Osteoblast (primary cell): ENCODE measurements at regions not wholly inside any gene's neighbourhood (a gene's known extent, or its start where the extent isn't known, plus 50 kb on each side); places are given as distances from the start of the nearest gene placed in this dataset.

Source experiments
- DNase-seq: peaks from one replicate; pipeline ENCODE4 v3.0.0; 2011; ENCODE audit warnings: low spot score, mixed read lengths; ENCODE audit not compliant: insufficient read length; ENCODE audit errors: missing footprints
- H2AFZ ChIP-seq: 2 replicates; pipeline ENCODE4 v1.6.0; 2011; ENCODE audit warnings: mild to moderate bottlenecking, low read length
- H3K27ac ChIP-seq: 2 replicates; pipeline ENCODE4 v1.5.1; 2011; ENCODE audit warnings: mild to moderate bottlenecking, low read depth, low read length, moderate library complexity
- H3K27me3 ChIP-seq: 2 replicates; pipeline ENCODE4 v1.6.0; 2012; ENCODE audit warnings: mild to moderate bottlenecking, control low read depth, inconsistent platforms, low read length, moderate library complexity; ENCODE audit not compliant: insufficient read depth
- H3K36me3 ChIP-seq: 2 replicates; pipeline ENCODE4 v1.5.1; 2011; ENCODE audit warnings: mild to moderate bottlenecking, low read length, control low read depth, moderate library complexity; ENCODE audit not compliant: insufficient read depth
- H3K4me1 ChIP-seq: 2 replicates; pipeline ENCODE4 v1.5.1; 2011; ENCODE audit warnings: mild to moderate bottlenecking, low read length, control low read depth, moderate library complexity; ENCODE audit not compliant: insufficient read depth
- H3K4me2 ChIP-seq: 2 replicates; pipeline ENCODE4 v1.6.0; 2011; ENCODE audit warnings: mild to moderate bottlenecking, low read length; ENCODE audit not compliant: insufficient read depth
- H3K4me3 ChIP-seq: fragments of 200-600 bp; sonication (generic); 3 replicates; pipeline ENCODE4 v1.5.1; 2012; ENCODE audit warnings: mild to moderate bottlenecking, low read length, inconsistent platforms; ENCODE audit not compliant: insufficient read depth
- H3K79me2 ChIP-seq: 2 replicates; pipeline ENCODE4 v1.6.0; 2012; ENCODE audit warnings: mild to moderate bottlenecking, low read length, control low read depth, inconsistent platforms; ENCODE audit not compliant: insufficient read depth
- H3K9me3 ChIP-seq: 2 replicates; pipeline ENCODE4 v1.5.1; 2011; ENCODE audit warnings: low read depth, low read length, control low read depth
- H4K20me1 ChIP-seq: 2 replicates; pipeline ENCODE4 v1.6.0; 2012; ENCODE audit warnings: mild to moderate bottlenecking, low read length, control low read depth; ENCODE audit not compliant: insufficient read depth
- TF ChIP-seq, protein P1 (sequence below): IDR thresholded peaks from 2 replicates; pipeline ENCODE4 v1.5.1; 2011; ENCODE audit warnings: mild to moderate bottlenecking, low read depth, low read length, moderate library complexity; ENCODE audit errors: extremely low read depth

DNA sequence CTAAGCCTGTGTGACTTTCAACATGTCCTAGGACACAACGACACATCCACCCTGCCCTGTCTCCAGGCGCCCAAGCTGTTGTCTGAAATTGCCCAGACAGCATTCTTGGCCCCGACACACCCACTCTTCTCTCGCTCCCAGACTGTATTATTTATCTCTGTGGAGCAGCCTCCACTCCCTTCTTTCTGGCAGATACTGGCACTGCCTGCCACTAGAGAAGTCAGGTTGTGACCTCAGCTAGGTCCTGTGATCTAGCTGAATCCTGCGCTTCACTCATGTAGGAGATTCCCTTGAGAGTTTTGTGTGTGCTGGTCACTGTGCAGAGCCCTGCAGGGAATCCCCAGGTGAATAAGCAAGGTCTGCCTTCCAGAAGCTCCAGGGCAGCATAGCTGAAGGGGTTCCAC, 77.1 kb upstream of the TNP1 start:
- no peaks in the 10 kb centered on the region for H3K36me3 ChIP-seq
- no peaks in the 10 kb centered on the region for H3K79me2 ChIP-seq
- H3K27ac ChIP-seq, result no peak overlapping the region
- H3K4me1 ChIP-seq, result no peaks in the 10 kb centered on the region
- H4K20me1 ChIP-seq, result no peaks in the 10 kb centered on the region
- TF ChIP-seq, protein P1, sequence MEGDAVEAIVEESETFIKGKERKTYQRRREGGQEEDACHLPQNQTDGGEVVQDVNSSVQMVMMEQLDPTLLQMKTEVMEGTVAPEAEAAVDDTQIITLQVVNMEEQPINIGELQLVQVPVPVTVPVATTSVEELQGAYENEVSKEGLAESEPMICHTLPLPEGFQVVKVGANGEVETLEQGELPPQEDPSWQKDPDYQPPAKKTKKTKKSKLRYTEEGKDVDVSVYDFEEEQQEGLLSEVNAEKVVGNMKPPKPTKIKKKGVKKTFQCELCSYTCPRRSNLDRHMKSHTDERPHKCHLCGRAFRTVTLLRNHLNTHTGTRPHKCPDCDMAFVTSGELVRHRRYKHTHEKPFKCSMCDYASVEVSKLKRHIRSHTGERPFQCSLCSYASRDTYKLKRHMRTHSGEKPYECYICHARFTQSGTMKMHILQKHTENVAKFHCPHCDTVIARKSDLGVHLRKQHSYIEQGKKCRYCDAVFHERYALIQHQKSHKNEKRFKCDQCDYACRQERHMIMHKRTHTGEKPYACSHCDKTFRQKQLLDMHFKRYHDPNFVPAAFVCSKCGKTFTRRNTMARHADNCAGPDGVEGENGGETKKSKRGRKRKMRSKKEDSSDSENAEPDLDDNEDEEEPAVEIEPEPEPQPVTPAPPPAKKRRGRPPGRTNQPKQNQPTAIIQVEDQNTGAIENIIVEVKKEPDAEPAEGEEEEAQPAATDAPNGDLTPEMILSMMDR, result no peak
- DNase-seq, result no peak
- no peak overlapping the region for H2AFZ ChIP-seq
- H3K4me3 ChIP-seq, result no peak overlapping the region
- H3K27me3 ChIP-seq, result peaks cover 11% of the 10 kb centered on the region
- H3K4me2 ChIP-seq, result no peak overlapping the region
- no peaks in the 10 kb centered on the region for H3K9me3 ChIP-seq

DNA sequence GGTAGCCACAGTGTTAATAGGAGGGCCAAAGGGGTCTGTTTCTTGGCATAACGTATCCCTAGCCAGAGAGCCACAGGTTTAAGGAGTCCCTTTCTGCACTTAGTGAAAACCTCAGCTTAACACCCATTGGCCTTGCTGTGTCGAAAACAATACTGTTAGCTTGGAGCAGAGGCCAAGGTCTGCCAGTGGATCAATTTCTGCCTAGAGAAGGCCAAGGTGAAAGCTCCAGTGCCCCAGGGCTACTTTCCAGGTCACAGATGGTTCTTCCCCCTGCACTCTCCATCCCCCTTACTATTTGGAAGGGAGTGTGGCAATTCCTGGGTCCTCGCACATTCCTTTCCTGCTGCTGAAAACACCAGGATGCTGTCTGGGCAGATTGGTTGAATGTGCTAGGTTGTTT, 74.8 kb upstream of the TNP1 start:
- peaks cover 11% of the 10 kb centered on the region for H3K27me3 ChIP-seq
- TF ChIP-seq, protein P1, result no peak
- no peaks in the 10 kb centered on the region for H3K79me2 ChIP-seq
- no peaks in the 10 kb centered on the region for H4K20me1 ChIP-seq
- H3K36me3 ChIP-seq, result no peaks in the 10 kb centered on the region
- H3K4me1 ChIP-seq, result no peaks in the 10 kb centered on the region
- no peak overlapping the region for H3K4me3 ChIP-seq
- no peak overlapping the region for H2AFZ ChIP-seq
- H3K27ac ChIP-seq, result no peak overlapping the region
- DNase-seq, result no peak
- H3K4me2 ChIP-seq, result no peak overlapping the region
- no peaks in the 10 kb centered on the region for H3K9me3 ChIP-seq

DNA sequence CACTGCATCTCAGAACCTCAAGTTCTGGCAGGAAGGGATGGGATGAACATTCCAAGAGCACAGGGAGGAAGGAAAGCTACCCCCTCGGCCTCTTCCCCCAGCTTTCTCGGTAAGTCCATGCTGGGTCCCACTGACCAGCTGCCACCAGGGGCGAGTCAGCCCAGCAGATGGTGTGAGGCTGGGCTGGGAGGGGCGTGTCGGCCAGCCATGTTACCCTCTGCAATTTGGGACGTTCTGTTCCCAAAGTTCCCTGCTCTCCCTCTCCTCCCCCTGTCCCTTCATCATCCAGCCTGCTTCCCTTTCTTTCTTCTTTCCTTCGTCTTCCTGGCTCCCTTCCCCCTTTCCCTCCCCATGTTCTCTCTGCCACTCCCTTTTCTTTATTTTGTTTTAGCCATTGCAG, 74.3 kb upstream of the TNP1 start:
- Histone ChIP-seq H2AFZ (no peak overlapping the region), H3K36me3 (no peaks in the 10 kb centered on the region)

DNA sequence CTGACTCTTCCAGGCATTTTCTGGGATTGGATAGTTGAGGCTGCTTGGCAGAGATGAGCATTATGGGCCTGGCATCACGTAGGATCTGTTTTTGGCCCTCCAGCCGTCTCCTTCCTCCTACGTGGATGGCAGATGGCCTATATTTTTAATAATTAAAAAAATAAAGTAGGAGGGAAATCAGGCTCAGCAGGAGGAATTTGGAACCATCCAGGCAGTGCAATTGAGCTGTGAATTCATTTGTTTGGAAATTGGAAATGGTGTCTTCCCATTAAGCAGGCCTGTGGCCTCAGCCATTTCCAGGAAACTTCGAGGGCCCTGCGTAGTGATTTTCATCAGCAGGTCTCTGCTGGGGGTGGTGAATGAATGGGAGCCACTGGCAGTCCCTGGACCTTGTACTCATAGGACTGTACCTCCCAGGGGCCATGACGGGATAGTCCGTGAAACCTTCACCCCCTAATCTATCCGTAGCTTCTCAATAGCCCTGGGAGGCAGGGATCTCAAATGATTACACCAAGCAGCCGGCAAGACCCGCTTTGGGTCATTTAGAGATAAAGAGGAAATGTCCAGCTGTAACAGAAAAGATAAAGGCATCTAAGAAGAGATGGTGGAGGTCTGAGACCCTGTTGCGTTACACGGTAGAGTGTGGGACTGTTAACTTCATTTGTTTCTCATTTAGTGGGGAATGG, 73.1 kb upstream of the TNP1 start:
- no peaks in the 10 kb centered on the region for H3K79me2 ChIP-seq
- peaks cover 7% of the 10 kb centered on the region for H3K27me3 ChIP-seq
- no peak overlapping the region for H2AFZ ChIP-seq
- no peaks in the 10 kb centered on the region for H3K36me3 ChIP-seq
- H4K20me1 ChIP-seq, result no peaks in the 10 kb centered on the region
- H3K4me2 ChIP-seq, result no peak overlapping the region
- no peak for DNase-seq
- TF ChIP-seq, protein P1, result no peak
- no peak overlapping the region for H3K4me3 ChIP-seq
- no peak overlapping the region for H3K27ac ChIP-seq
- H3K9me3 ChIP-seq, result no peaks in the 10 kb centered on the region
- no peaks in the 10 kb centered on the region for H3K4me1 ChIP-seq

More for the DNA sequence above, 74.3 kb upstream of the TNP1 start:
- Histone ChIP-seq H3K79me2 (no peaks in the 10 kb centered on the region), H3K9me3 (no peaks in the 10 kb centered on the region), H3K4me2 (no peak overlapping the region), H3K27ac (no peak overlapping the region), H3K4me1 (no peaks in the 10 kb centered on the region), H4K20me1 (no peaks in the 10 kb centered on the region), H3K4me3 (no peak overlapping the region), H3K27me3 (peaks cover 11% of the 10 kb centered on the region)
- TF ChIP-seq, protein P1, result no peak
- DNase-seq, result no peak
